GM12878 (cell line): ENCODE measurements at regions not wholly inside any gene's neighbourhood (a gene's known extent, or its start where the extent isn't known, plus 50 kb on each side); places are given as distances from the start of the nearest gene placed in this dataset.

Experiments used
- ATAC-seq: fragments of 200-7000 bp; cut with Tn5 transposase; 3 replicates; pipeline ENCODE4 v1.9.1; 2020; ENCODE audit warnings: mild to moderate bottlenecking, moderate library complexity
- BruUV-seq: library from RNA; stranded (reverse); fragments of 400-500 nt; replicated peaks from 2 replicates; lab custom pipeline; 2021; lab: Mats Ljungman, UMichigan
- CTCF ChIA-PET: fragments of 300-600 bp; sonication (Branson Sonifier 250); formaldehyde crosslinking; extraction: SDS; loops from one replicate; lab custom pipeline; 2021; ENCODE audit warnings: inconsistent platforms; lab: Yijun Ruan, JAX
- POLR2A ChIA-PET: fragments of 350-600 bp; formaldehyde crosslinking; extraction: SDS; loops from one replicate; lab custom pipeline; 2021; ENCODE audit warnings: inconsistent platforms; lab: Charles Lee
- RAD21 ChIA-PET: fragments of 300-600 bp; sonication (Branson Sonifier 250); formaldehyde crosslinking; loops from one replicate; lab custom pipeline; 2023; ENCODE audit warnings: antibody characterized with exemption; ENCODE audit not compliant: unreplicated experiment; lab: Charles Lee
- SMC1A ChIA-PET: fragments of 300-600 bp; sonication (Branson Sonifier 250); formaldehyde crosslinking; loops from one replicate; lab custom pipeline; 2023; ENCODE audit not compliant: unreplicated experiment, uncharacterized antibody; lab: Charles Lee
- DNase-seq: peaks from one replicate; pipeline ENCODE4 v3.0.0-alpha.2; 2011; ENCODE audit warnings: low read depth, low spot score
- FAIRE-seq: peaks from 3 replicates; lab custom pipeline; 2011; peaks lifted over from hg19 to GRCh38; lab: Jason Lieb, UNC
- H2AFZ ChIP-seq: 2 replicates; pipeline ENCODE4 v1.6.0; 2011; ENCODE audit warnings: low read depth, low read length, control low read depth; ENCODE audit not compliant: control insufficient read depth
- H3K27ac ChIP-seq: 2 replicates; pipeline ENCODE4 v1.5.1; 2011; ENCODE audit warnings: control low read depth; ENCODE audit not compliant: control insufficient read depth, insufficient read depth
- H3K27me3 ChIP-seq, 2 experiments: replicated peaks in 1 of 2; 2 replicates each; pipeline versions ENCODE4 v1.6.0 to v1.6.1; 2011; ENCODE audit warnings: low read length in 1 of 2; ENCODE audit not compliant: control insufficient read depth in 2 of 2, insufficient read depth in 2 of 2
- H3K36me3 ChIP-seq, 2 experiments: 2 replicates each; pipeline ENCODE4 v1.5.1; 2011; ENCODE audit warnings: low read length in 1 of 2; ENCODE audit not compliant: control insufficient read depth in 2 of 2, insufficient read depth in 2 of 2
- H3K4me1 ChIP-seq: 2 replicates; pipeline ENCODE4 v1.6.1; 2011; ENCODE audit warnings: mild to moderate bottlenecking, low read length, moderate library complexity, mixed read lengths; ENCODE audit not compliant: control insufficient read depth, insufficient read depth
- H3K4me2 ChIP-seq: 2 replicates; pipeline ENCODE4 v1.6.0; 2011; ENCODE audit warnings: control low read depth; ENCODE audit not compliant: control insufficient read depth, insufficient read depth
- H3K4me3 ChIP-seq: fragments of 200-600 bp; sonication (generic); 2 replicates; pipeline ENCODE4 v1.5.1; 2016
- H3K79me2 ChIP-seq: 2 replicates; pipeline ENCODE4 v1.6.0; 2011; ENCODE audit warnings: low read length; ENCODE audit not compliant: control insufficient read depth, insufficient read depth
- H3K9ac ChIP-seq: 2 replicates; pipeline ENCODE4 v1.8.0; 2011; ENCODE audit warnings: low read length, control low read depth, mixed read lengths; ENCODE audit not compliant: control insufficient read depth, insufficient read depth
- H3K9me3 ChIP-seq: replicated peaks from 3 replicates; pipeline ENCODE4 v1.5.1; 2011; ENCODE audit warnings: mild to moderate bottlenecking, low read length; ENCODE audit not compliant: control insufficient read depth, insufficient read depth
- H4K20me1 ChIP-seq: 2 replicates; pipeline ENCODE4 v1.6.0; 2011; ENCODE audit not compliant: control insufficient read depth, insufficient read depth
- BCL3 ChIP-seq: IDR thresholded peaks from 2 replicates; pipeline ENCODE4 v1.6.1; 2011; ENCODE audit warnings: borderline replicate concordance, low read depth, mild to moderate bottlenecking, moderate library complexity, low read length; ENCODE audit not compliant: insufficient read depth, poor library complexity, severe bottlenecking
- CEBPZ ChIP-seq: fragments of 150-350 bp; IDR thresholded peaks from 2 replicates; pipeline ENCODE4 v1.6.1; 2016; ENCODE audit warnings: low read depth, low read length
- CREB1 ChIP-seq: IDR thresholded peaks from 2 replicates; pipeline ENCODE4 v1.6.1; 2012; ENCODE audit warnings: low read depth, mild to moderate bottlenecking, inconsistent platforms
- EP300 ChIP-seq, 2 experiments: fragments of 150-350 bp in 1 of 2; IDR thresholded peaks; 2 replicates each; pipeline ENCODE4 v1.6.1; 2011 to 2012; ENCODE audit warnings: low read depth in 2 of 2, low read length in 2 of 2, borderline replicate concordance in 1 of 2, improper control_type of control experiment in 1 of 2, inconsistent platforms in 1 of 2; ENCODE audit not compliant: control insufficient read depth in 1 of 2
- GATAD2B ChIP-seq: fragments of 450-650 bp; conservative IDR thresholded peaks from 2 replicates; pipeline ENCODE4 v1.6.1; 2017; ENCODE audit warnings: low read depth, mild to moderate bottlenecking, moderate library complexity
- HDGF ChIP-seq: fragments of 450-650 bp; IDR thresholded peaks from 2 replicates; pipeline ENCODE4 v1.6.1; 2016; ENCODE audit warnings: antibody characterized with exemption
- JUNB ChIP-seq: IDR thresholded peaks from 2 replicates; pipeline ENCODE4 v1.6.1; 2016; ENCODE audit warnings: antibody characterized with exemption, mild to moderate bottlenecking
- MYC ChIP-seq: IDR thresholded peaks from 2 replicates; pipeline ENCODE4 v1.6.1; 2011; ENCODE audit warnings: mild to moderate bottlenecking, low read length, moderate library complexity, inconsistent platforms; ENCODE audit not compliant: insufficient read depth, insufficient replicate concordance, insufficient read length, severe bottlenecking
- NBN ChIP-seq: fragments of 450-650 bp; IDR thresholded peaks from 2 replicates; pipeline ENCODE4 v1.6.1; 2016
- NR2F1 ChIP-seq: fragments of 450-650 bp; conservative IDR thresholded peaks from 2 replicates; pipeline ENCODE4 v1.6.1; 2017; ENCODE audit warnings: mild to moderate bottlenecking
- RCOR1 ChIP-seq: conservative IDR thresholded peaks from 2 replicates; pipeline ENCODE4 v1.6.1; 2012; ENCODE audit warnings: low read depth, low read length, improper control_type of control experiment
- USF1 ChIP-seq: IDR thresholded peaks from 2 replicates; pipeline ENCODE4 v1.6.1; 2011; ENCODE audit warnings: borderline replicate concordance, low read depth, mild to moderate bottlenecking, moderate library complexity, mixed read lengths, low read length; ENCODE audit not compliant: insufficient read depth; ENCODE audit errors: extremely low read length
- ZNF217 ChIP-seq: fragments of 450-650 bp; IDR thresholded peaks from 2 replicates; pipeline ENCODE4 v1.6.1; 2017; ENCODE audit warnings: antibody characterized with exemption, mild to moderate bottlenecking
- WGBS: methylation state at CpG from one replicate; pipeline ENCODE4 v1.1.6; 2016; ENCODE audit warnings: low lambda C conversion rate; ENCODE audit not compliant: insufficient replicate concordance, insufficient coverage; ENCODE audit errors: missing lambda C conversion rate; 5-methylcytosine and 5-hydroxymethylcytosine counted together
- in situ Hi-C: fragments of 300-500 bp; cut with MboI; formaldehyde crosslinking; loops from 9 replicates; pipeline ENCODE4 v1.14.3; 2018; ENCODE audit warnings: mixed read lengths
- intact Hi-C: fragments of 100-400 bp; cut with micrococcal nuclease; formaldehyde crosslinking; loops from one replicate; pipeline ENCODE4 v1.14.2; 2022; ENCODE audit not compliant: unreplicated experiment

- TF ChIP-seq CEBPZ (no peak), USF1 (no peak)
These were observed 97.9 kb upstream of the MED13L start (continued) for GRCh38 chr12:116375278-116375842.

- Histone ChIP-seq H3K4me1 (no peaks in the 10 kb centered on the region), H2AFZ (no peak overlapping the region), H4K20me1 (no peaks in the 10 kb centered on the region), H3K9me3 (no peaks in the 10 kb centered on the region; the same call in 2 of the 3 replicates), H3K36me3 (no peaks in the 10 kb centered on the region), H3K79me2 (no peaks in the 10 kb centered on the region), H3K27ac (no peak overlapping the region), H3K9ac (no peak overlapping the region), H3K27me3 (peaks cover 0 to 5% of the 10 kb centered on the region in 2 experiments; a peak in 1 of 4 replicates), H3K4me2 (no peak overlapping the region), H3K4me3 (no peak overlapping the region)
- in situ Hi-C loops = no loop called here
- ChIA-PET SMC1A (no interaction called here), RAD21 (no interaction called here), CTCF (interaction anchor here (0.7 kb wide), 1 partner anchor 28 kb away, joined by 3 read pairs; no protein-coding TSS in a partner anchor), POLR2A (no interaction called here)
- no TSS peak for BruUV-seq
- 7% methylated on average over 11 of the region's 11 CpGs for WGBS
- no peak for DNase-seq
- FAIRE-seq = no peak
- intact Hi-C loops = no loop called here
- no peak for ATAC-seq
- TF ChIP-seq RCOR1 (no peak), JUNB (peak; percentile 70), HDGF (no peak), GATAD2B (no peak), CREB1 (no peak), ZNF217 (no peak), MYC (no peak), BCL3 (peak; percentile 79), EP300 (IDR thresholded peaks at IDR 0.05; ENCODE audit: borderline replicate concordance in 1 of 2, control insufficient read depth in 1 of 2, low read depth in 2 of 2, low read length in 2 of 2) (no peak), NR2F1 (no peak), NBN (no peak)
These were observed 99.1 kb upstream of the MED13L start for GRCh38 chr12:116376354-116377193.
